ENCODE measurements at regions not wholly inside any gene's neighbourhood (a gene's known extent, or its start where the extent isn't known, plus 50 kb on each side); places are given as distances from the start of the nearest gene placed in this dataset.
A peak's percentile ranks its signal among the peaks of the same experiment; 100 is the strongest.

DNA sequence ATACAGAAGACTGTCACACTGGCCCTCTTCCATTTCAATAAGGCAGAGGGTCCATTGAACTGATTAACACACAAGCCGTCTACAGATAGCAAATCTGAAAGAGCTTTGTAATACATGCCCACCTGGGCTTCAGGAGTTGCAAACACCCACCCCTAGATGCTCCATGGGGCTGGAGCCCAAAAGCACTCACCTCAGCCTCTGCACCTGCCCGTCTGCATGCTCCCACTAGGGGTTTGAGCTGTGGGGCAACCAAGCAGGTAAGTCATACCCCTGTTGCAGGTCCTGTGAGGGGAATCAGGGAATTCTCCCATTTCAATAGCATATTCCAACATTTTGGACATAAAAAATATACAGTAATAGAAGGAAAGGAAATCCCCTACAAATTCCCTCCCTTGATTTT, 243.0 kb upstream of the KCNIP4 start:
- no peak overlapping the region for H3K27ac ChIP-seq (ENCODE audit: low read depth, low read length)
- H3K4me3 Mint-ChIP-seq (ENCODE audit: unreplicated experiment) = no peak overlapping the region

DNA sequence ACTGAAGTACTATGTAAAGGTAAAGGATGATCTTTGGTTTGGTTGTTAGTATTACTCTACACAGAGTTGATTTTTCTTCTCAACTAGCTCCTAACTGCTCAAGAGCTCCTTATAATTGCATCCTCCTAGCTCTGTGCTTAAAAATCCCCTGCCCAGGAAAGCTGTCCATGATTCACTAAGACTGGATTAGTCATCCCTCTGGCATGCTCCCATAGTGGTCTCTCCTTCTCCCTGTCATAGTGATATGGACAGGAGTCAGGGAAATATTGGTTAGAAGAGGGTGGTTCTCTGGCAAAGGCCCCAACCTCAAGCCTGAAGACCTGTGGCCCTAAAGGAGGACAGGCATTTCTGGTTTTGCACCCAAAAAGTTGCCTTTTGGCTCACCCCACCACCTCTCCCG, 242.3 kb upstream of the KCNIP4 start:
- H3K9me3 ChIP-seq (ENCODE audit: insufficient read depth, low read depth, low read length) = no peaks in the 10 kb centered on the region
- no peaks in the 10 kb centered on the region for H4K20me1 ChIP-seq (ENCODE audit: insufficient read depth, low read length)
- TF ChIP-seq, protein P1, sequence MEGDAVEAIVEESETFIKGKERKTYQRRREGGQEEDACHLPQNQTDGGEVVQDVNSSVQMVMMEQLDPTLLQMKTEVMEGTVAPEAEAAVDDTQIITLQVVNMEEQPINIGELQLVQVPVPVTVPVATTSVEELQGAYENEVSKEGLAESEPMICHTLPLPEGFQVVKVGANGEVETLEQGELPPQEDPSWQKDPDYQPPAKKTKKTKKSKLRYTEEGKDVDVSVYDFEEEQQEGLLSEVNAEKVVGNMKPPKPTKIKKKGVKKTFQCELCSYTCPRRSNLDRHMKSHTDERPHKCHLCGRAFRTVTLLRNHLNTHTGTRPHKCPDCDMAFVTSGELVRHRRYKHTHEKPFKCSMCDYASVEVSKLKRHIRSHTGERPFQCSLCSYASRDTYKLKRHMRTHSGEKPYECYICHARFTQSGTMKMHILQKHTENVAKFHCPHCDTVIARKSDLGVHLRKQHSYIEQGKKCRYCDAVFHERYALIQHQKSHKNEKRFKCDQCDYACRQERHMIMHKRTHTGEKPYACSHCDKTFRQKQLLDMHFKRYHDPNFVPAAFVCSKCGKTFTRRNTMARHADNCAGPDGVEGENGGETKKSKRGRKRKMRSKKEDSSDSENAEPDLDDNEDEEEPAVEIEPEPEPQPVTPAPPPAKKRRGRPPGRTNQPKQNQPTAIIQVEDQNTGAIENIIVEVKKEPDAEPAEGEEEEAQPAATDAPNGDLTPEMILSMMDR (IDR thresholded peaks at IDR 0.05; ENCODE audit: insufficient read depth, low read depth, low read length) = no peak
- no peak for TF ChIP-seq EZH2 (IDR thresholded peaks at IDR 0.05; ENCODE audit: insufficient read depth, low read length)
- H2AFZ ChIP-seq (ENCODE audit: low read depth, low read length) = no peak overlapping the region
- peaks cover 11% of the 10 kb centered on the region for H3K4me1 ChIP-seq (ENCODE audit: insufficient read depth, low read length)
- Mint-ChIP-seq H3K27me3 (ENCODE audit: low read depth, unreplicated experiment) (no peaks in the 10 kb centered on the region), H3K4me1 (ENCODE audit: low read depth, unreplicated experiment) (peaks cover 20% of the 10 kb centered on the region), H3K4me3 (ENCODE audit: unreplicated experiment) (no peak overlapping the region), H3K27ac (ENCODE audit: unreplicated experiment) (peak overlapping the region; percentile 94), H3K36me3 (ENCODE audit: low read depth, unreplicated experiment) (no peaks in the 10 kb centered on the region), H3K9me3 (ENCODE audit: unreplicated experiment) (no peaks in the 10 kb centered on the region)
- DNase-seq (ENCODE audit: low read depth) (peak; percentile 92), FAIRE-seq (peak; percentile 79)
- H3K27ac ChIP-seq (ENCODE audit: low read depth, low read length) = peak overlapping the region; percentile 12
- H3K9ac ChIP-seq (ENCODE audit: low read length) = no peak overlapping the region
- H3K79me2 ChIP-seq (ENCODE audit: insufficient read depth, low read length) = no peaks in the 10 kb centered on the region
- H3K27me3 ChIP-seq (ENCODE audit: insufficient read depth, low read length) = no peaks in the 10 kb centered on the region
- peak overlapping the region; percentile 60 for H3K4me2 ChIP-seq (ENCODE audit: low read length)
- no peak overlapping the region for H3K4me3 ChIP-seq (ENCODE audit: insufficient read depth, low read depth, low read length)
- H3K36me3 ChIP-seq (ENCODE audit: insufficient read depth, low read length) = no peaks in the 10 kb centered on the region

More for the DNA sequence above, 243.0 kb upstream of the KCNIP4 start:
- no peak overlapping the region for H3K27ac Mint-ChIP-seq (ENCODE audit: unreplicated experiment)
- Histone ChIP-seq H3K4me2 (ENCODE audit: low read length) (no peak overlapping the region), H2AFZ (ENCODE audit: low read depth, low read length) (no peak overlapping the region), H3K4me1 (ENCODE audit: insufficient read depth, low read length) (peaks cover 11% of the 10 kb centered on the region), H3K27me3 (ENCODE audit: insufficient read depth, low read length) (no peaks in the 10 kb centered on the region), H3K9me3 (ENCODE audit: insufficient read depth, low read depth, low read length) (no peaks in the 10 kb centered on the region), H3K79me2 (ENCODE audit: insufficient read depth, low read length) (no peaks in the 10 kb centered on the region), H4K20me1 (ENCODE audit: insufficient read depth, low read length) (no peaks in the 10 kb centered on the region), H3K36me3 (ENCODE audit: insufficient read depth, low read length) (no peaks in the 10 kb centered on the region), H3K4me3 (ENCODE audit: insufficient read depth, low read depth, low read length) (no peak overlapping the region), H3K9ac (ENCODE audit: low read length) (no peak overlapping the region)
- DNase-seq (ENCODE audit: low read depth) (no peak), FAIRE-seq (no peak)
- H3K4me1 Mint-ChIP-seq (ENCODE audit: low read depth, unreplicated experiment) = peaks cover 20% of the 10 kb centered on the region
- no peaks in the 10 kb centered on the region for H3K36me3 Mint-ChIP-seq (ENCODE audit: low read depth, unreplicated experiment)
- no peaks in the 10 kb centered on the region for H3K27me3 Mint-ChIP-seq (ENCODE audit: low read depth, unreplicated experiment)
- peaks cover 3% of the 10 kb centered on the region for H3K9me3 Mint-ChIP-seq (ENCODE audit: unreplicated experiment)
- TF ChIP-seq EZH2 (IDR thresholded peaks at IDR 0.05; ENCODE audit: insufficient read depth, low read length) = no peak
- TF ChIP-seq, protein P1 (IDR thresholded peaks at IDR 0.05; ENCODE audit: insufficient read depth, low read depth, low read length) = no peak

DNA sequence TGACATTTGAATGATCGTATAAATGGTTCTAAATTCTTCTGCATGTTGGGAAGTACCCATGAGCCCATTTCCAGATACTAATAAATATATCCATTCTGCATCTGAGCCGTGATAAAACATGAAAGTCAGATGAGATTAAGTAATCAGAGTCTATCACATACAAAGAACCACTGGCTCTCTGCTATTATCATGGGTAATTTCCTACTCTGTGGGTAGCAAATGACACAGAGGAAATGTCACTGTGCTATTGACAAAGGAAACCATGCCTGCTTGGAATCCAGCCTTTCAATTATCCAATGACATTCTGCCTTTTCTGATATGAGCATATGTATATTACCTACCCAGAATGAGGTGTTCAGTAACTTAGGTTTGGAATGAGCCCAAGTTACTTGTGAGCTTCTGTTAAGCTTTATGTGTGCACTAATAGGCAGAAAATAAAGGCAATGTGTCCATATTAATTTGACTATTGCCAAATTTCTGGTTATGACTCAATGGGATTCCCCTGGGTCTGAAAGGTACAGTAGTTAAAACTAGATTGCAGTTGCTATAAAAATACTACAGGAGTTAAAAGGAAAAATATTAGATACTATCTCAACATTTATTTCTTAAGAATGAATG, 238.7 kb upstream of the KCNIP4 start:
- H3K27ac ChIP-seq (ENCODE audit: low read depth, low read length) = no peak overlapping the region
- no peak for TF ChIP-seq EZH2 (IDR thresholded peaks at IDR 0.05; ENCODE audit: insufficient read depth, low read length)
- TF ChIP-seq, protein P1 (IDR thresholded peaks at IDR 0.05; ENCODE audit: insufficient read depth, low read depth, low read length) = no peak
- Mint-ChIP-seq H3K27ac (ENCODE audit: unreplicated experiment) (no peak overlapping the region), H3K4me1 (ENCODE audit: low read depth, unreplicated experiment) (peaks cover 20% of the 10 kb centered on the region), H3K4me3 (ENCODE audit: unreplicated experiment) (no peak overlapping the region), H3K27me3 (ENCODE audit: low read depth, unreplicated experiment) (peaks cover 2% of the 10 kb centered on the region), H3K9me3 (ENCODE audit: unreplicated experiment) (peaks cover 2% of the 10 kb centered on the region), H3K36me3 (ENCODE audit: low read depth, unreplicated experiment) (no peaks in the 10 kb centered on the region)
- H3K27me3 ChIP-seq (ENCODE audit: insufficient read depth, low read length) = no peaks in the 10 kb centered on the region
- no peak overlapping the region for H3K4me3 ChIP-seq (ENCODE audit: insufficient read depth, low read depth, low read length)
- H3K4me1 ChIP-seq (ENCODE audit: insufficient read depth, low read length) = peaks cover 11% of the 10 kb centered on the region
- H3K9me3 ChIP-seq (ENCODE audit: insufficient read depth, low read depth, low read length) = no peaks in the 10 kb centered on the region
- no peak for DNase-seq (ENCODE audit: low read depth)
- no peak for FAIRE-seq
- no peaks in the 10 kb centered on the region for H4K20me1 ChIP-seq (ENCODE audit: insufficient read depth, low read length)
- H3K9ac ChIP-seq (ENCODE audit: low read length) = no peak overlapping the region
- no peak overlapping the region for H2AFZ ChIP-seq (ENCODE audit: low read depth, low read length)
- H3K4me2 ChIP-seq (ENCODE audit: low read length) = no peak overlapping the region
- no peaks in the 10 kb centered on the region for H3K79me2 ChIP-seq (ENCODE audit: insufficient read depth, low read length)
- no peaks in the 10 kb centered on the region for H3K36me3 ChIP-seq (ENCODE audit: insufficient read depth, low read length)

All from astrocyte (in vitro differentiated cells and primary cell).